GM19463 (cell line): ENCODE measurements at regions not wholly inside any gene's neighbourhood (a gene's known extent, or its start where the extent isn't known, plus 50 kb on each side); places are given as distances from the start of the nearest gene placed in this dataset.
"Not testable (repeated sequence)": the region's sequence is repeated elsewhere in the genome, so short reads cannot be mapped to it uniquely, and the experiment has no call there.

Source experiments
- ATAC-seq: cut with Tn5 transposase; IDR thresholded peaks from one replicate; pipeline ENCODE4 v1.9.1; 2021; ENCODE audit warnings: mild to moderate bottlenecking, moderate library complexity; ENCODE audit not compliant: unreplicated experiment

- no peak for ATAC-seq
Measured at GRCh38 chr1:227508431-227508830, 54.9 kb upstream of the ZNF678 start.

- not testable (repeated sequence) for ATAC-seq
Measured at GRCh38 chr1:227506490-227507393, 56.6 kb upstream of the ZNF678 start.

DNA sequence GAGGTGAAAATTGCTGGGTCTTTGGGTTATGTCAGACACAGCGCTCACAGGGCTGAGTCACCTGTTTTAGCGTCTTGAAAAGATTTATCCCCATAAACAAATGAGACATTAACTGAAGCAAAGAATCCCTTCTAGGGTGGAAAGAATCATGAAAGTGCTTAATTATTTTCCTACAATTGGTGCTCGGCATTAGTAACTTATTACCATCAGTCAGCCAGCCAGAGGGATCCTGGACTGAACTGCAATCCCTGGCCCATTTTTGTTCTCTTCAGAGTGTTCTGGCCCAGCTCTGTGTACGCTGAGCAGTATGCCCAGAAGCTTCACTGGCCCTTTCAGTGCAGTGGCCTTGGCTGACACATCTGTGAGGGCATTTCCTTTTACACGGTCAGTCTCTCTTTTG lies 67.3 kb upstream of the ZNF678 start:
- not testable (repeated sequence) for ATAC-seq

DNA sequence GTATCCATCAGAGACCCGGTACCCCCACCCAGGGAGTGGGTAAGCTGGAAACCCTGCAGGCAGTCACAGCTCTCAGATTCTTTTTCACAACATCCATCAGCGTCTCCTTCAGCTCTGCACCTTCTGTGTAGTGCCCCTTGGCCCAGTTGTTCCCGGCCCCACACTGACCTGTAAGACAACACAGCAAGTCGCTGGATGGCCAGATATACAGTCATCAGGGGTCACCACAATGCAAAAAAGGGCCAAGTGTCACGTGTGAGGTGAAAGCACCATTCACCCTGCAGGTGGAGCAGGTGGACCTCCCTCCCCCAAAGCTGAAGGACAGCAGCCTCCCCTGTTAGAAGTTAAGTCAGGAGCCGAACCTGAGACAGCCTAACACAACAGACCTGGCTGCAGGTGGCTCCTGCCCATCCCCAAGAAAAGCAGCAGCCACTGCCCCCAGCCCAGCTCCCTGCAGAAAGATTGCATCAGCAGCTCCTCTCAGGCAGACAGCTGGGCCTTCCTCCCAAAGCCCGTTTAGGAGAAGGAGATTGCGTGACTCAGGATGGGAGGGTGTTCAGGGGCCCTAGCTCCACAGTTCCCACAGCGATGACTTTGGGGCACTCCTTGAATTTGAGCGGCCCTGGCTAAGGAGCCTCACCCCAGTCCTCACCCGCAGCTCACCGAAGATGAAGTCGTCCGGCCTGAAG lies 69.3 kb upstream of the ZNF678 start:
- ATAC-seq = not testable (repeated sequence)

DNA sequence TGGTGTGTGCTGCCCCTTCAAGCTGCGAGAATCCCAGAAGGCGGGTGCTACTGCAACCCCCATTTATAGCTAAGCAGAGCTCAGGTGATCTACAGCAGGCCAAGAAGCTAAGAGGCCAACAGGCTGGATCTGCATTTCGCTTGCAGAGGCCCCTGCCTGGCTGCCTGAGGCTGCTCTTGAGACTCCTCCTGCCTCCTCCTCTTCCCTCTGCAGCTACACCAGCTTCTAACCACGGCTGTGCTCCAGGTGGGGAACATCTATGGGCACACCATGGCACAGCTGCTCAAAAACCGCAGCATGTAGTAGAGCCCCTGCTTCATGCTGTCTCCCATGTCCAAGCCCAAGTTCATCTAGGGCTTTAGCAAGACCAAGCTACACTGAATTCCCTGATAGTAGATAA lies 72.9 kb upstream of the ZNF678 start:
- ATAC-seq = no peak

GRCh38 chr1:227490001-227490400 lies 73.4 kb upstream of the ZNF678 start:
- ATAC-seq = no peak

DNA sequence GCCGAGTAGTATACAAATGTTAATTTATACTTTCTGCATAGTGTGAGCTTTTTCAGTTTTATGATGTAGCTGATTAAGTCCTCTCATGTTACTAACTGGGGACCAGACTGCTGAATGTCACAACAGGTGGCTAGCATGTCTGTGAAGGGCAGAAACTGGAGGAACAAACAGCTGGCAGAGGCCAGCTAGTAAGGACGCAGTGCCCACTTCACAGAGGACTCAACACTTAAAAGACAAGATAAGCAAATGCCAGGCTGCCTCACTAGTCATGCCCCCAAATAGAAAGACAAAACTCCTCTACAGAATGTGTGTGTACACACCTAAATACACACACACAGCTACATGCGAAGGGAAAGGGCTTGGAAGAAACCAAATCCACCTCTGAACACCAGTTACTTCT lies 73.8 kb upstream of the ZNF678 start:
- no peak for ATAC-seq

- no peak for ATAC-seq
Measured at GRCh38 chr1:227487606-227488005, 75.8 kb upstream of the ZNF678 start.

GRCh38 chr1:227486559-227486958 lies 76.8 kb upstream of the ZNF678 start:
- no peak for ATAC-seq

- no peak for ATAC-seq
Measured at GRCh38 chr1:227482023-227482299, 81.4 kb upstream of the ZNF678 start.

DNA sequence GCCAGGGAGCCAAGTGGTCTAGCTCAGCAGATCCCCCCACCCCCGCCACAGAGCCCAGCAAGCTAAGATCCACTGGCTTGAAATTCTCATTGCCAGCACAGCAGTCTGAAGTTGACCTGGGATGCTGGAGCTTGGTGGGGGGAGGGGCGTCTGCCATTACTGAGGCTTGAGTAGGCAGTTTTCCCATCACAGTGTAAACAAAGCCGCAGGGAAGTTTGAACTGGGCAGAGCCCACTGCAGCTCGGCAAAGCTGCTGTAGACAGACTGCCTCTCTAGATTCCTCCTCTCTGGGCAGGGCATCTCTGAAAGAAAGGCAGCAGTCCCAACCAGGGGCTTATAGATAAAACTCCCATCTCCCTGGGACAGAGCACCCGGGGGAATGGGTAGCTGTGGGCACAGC lies 89.3 kb upstream of the ZNF678 start:
- ATAC-seq = not testable (repeated sequence)

GRCh38 chr1:227472772-227473171 lies 90.6 kb upstream of the ZNF678 start:
- ATAC-seq = no peak

- ATAC-seq = no peak
Measured at GRCh38 chr1:227470688-227471087, 92.7 kb upstream of the ZNF678 start.

DNA sequence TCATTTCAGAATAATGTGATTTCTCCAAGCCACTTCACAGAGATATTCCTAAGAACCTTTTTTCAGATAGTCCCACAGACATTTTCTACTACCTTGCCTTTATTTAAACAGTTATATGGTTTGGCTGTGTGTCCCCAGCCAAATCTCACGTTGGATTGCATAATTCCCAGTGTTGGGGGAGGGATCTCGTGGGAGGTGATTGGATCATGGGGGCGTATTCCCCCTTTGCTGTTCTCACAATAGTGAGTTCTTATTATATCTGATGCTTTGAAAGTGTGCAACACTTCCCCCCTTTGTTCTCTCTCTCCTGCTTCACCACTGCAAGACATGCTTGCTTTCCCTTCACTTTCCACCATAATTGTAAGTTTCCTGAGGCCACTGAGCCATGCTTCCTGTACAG lies 93.6 kb upstream of the ZNF678 start:
- ATAC-seq = no peak

GRCh38 chr1:227466039-227466645 lies 97.2 kb upstream of the ZNF678 start:
- no peak for ATAC-seq

GRCh38 chr1:227465256-227465655 lies 98.1 kb upstream of the ZNF678 start:
- no peak for ATAC-seq

DNA sequence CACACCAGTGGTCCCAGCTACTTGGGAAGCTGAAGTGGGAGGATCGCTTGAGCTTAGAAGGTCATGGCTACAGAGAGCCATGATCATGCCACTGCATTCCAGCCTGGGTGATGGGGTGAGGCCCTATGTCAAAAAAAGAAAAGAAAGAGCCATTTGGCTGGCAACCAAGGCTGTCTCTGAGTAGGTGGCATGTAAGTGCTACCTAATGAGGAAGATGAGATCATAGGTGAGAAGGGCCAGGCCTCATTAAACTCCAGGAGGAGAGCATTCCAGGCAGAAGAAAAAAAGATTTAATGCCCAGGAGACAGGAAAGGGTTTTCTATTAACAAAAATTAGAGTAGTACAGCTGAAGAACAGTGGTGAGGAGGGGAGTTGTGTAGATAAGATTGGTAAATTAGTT lies 103.4 kb upstream of the ZNF678 start:
- ATAC-seq = no peak

GRCh38 chr1:227459326-227459841 lies 104.0 kb upstream of the ZNF678 start:
- ATAC-seq = no peak

DNA sequence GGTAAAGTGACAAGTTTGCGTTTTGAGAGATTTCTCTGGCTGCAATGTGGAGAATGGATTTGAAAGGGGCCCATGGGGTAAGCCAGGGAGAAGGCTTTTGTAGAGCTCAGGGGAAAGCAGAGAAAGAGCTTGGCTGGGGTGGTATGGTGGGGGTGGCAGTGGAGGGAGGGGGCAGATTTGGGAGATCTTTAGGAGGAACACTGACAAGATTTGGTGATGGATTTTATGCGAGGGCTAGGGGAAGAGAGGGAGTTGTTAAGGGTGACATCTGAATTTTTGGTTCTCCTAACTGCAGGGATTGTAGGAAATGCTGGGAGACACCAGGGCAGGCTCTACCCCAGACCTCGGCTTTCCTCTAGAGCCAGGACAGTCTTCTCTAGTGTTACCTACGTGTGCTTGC lies 108.7 kb upstream of the ZNF678 start:
- ATAC-seq = no peak

- no peak for ATAC-seq
Measured at GRCh38 chr1:227453631-227454355, 109.6 kb upstream of the ZNF678 start.

GRCh38 chr1:227451954-227452353 lies 111.4 kb upstream of the ZNF678 start:
- ATAC-seq = no peak
